GM06990 (cell line): ENCODE measurements at regions not wholly inside any gene's neighbourhood (a gene's known extent, or its start where the extent isn't known, plus 50 kb on each side); places are given as distances from the start of the nearest gene placed in this dataset.

Source experiments
- DNase-seq: peaks from one replicate; pipeline ENCODE4 v3.0.0-alpha.2; 2011; ENCODE audit not compliant: insufficient read length; ENCODE audit errors: extremely low read depth
- H3K27me3 ChIP-seq: replicated peaks from 2 replicates; pipeline ENCODE4 v1.6.0; 2011; ENCODE audit warnings: low read length; ENCODE audit not compliant: control insufficient read depth, insufficient read depth
- H3K36me3 ChIP-seq: 2 replicates; pipeline ENCODE4 v1.5.1; 2011; ENCODE audit warnings: low read length; ENCODE audit not compliant: control insufficient read depth, insufficient read depth
- H3K4me3 ChIP-seq: replicated peaks from 2 replicates; pipeline ENCODE4 v1.5.1; 2011; ENCODE audit warnings: low read depth, mild to moderate bottlenecking, control low read depth, low read length
- TF ChIP-seq, protein P1 (sequence below): IDR thresholded peaks from 2 replicates; pipeline ENCODE4 v1.5.1; 2011; ENCODE audit warnings: low read length, control low read depth, mild to moderate bottlenecking, inconsistent platforms; ENCODE audit not compliant: insufficient read depth, poor library complexity, severe bottlenecking

DNA sequence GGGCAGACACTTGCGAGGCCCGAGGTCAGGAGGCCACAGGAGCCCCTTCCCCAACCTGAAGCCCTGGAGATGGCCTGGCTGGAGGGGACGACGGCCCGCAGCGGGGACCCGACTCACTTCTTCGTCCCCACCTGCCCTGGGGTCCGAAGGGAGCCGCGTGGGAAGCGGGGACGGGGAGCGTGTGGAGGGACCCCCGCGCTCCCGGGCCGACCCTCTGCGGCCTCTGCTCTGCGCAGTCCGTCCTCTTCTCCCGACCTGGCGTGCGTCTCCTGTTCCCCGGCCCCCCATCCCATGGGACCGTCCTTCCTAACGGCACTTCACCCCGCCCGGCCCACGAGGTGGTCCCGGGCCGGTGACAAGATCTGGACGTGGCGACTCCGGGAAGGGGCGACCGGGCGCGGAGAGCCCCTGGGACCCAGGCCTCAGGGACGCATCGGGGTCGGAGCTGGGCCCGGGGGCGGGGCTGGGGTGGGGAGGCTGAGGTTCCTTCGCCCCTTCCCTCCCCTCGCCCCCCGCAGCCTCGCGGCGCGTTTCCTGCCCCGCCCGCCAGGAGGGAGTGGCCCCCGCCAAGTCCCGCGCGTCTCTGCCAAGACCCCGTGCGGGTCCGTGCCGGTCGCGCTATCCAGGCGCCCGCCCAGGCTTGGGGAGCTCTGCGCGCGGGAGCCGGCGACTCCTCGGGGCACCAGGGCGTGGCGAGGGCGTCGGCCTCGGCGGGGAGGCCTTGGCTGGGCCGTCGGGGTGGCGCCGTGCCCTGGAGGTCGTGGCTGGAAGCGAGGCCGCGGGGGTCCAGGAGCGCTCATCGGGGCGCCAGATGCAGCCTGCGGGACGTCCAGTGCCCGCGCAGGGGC lies 97.1 kb downstream of the TNFAIP2 start:
- TF ChIP-seq, protein P1, sequence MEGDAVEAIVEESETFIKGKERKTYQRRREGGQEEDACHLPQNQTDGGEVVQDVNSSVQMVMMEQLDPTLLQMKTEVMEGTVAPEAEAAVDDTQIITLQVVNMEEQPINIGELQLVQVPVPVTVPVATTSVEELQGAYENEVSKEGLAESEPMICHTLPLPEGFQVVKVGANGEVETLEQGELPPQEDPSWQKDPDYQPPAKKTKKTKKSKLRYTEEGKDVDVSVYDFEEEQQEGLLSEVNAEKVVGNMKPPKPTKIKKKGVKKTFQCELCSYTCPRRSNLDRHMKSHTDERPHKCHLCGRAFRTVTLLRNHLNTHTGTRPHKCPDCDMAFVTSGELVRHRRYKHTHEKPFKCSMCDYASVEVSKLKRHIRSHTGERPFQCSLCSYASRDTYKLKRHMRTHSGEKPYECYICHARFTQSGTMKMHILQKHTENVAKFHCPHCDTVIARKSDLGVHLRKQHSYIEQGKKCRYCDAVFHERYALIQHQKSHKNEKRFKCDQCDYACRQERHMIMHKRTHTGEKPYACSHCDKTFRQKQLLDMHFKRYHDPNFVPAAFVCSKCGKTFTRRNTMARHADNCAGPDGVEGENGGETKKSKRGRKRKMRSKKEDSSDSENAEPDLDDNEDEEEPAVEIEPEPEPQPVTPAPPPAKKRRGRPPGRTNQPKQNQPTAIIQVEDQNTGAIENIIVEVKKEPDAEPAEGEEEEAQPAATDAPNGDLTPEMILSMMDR, result no peak
- Histone ChIP-seq H3K27me3 (no peaks in the 10 kb centered on the region; the same call in 1 of the 2 replicates), H3K36me3 (no peaks in the 10 kb centered on the region), H3K4me3 (no peak overlapping the region)
- DNase-seq, result no peak

DNA sequence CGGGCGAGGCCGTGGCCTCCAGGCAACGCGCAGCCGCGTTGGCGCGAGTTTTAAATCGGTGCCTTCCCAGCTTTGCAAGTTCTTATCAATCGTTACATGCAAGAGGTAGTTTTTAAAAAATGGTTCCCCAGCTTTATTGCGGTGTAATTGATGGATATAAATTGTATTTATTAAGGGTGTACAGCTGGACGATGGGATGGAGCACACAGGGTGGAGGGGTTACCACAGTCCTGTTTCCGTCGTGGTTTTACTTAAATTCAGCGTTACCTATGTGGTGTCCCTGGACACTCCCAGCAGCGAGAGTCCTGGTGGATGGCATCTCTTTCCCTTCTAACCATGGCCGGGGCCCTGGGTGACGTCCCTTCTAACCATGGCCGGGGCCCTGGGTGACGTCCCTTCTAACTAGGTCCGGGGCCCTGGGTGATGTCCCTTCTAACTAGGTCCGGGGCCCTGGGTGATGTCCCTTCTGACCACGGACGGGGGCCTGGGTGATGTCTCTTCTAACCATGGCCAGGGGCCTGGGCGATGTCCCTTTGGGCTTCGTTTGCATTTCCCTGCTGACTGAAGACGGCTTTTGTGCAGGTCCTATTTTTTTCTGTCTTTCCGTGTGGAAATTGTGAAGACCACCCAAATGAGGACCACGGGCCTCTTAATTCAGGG lies 97.9 kb downstream of the TNFAIP2 start:
- Histone ChIP-seq H3K27me3 (no peaks in the 10 kb centered on the region; the same call in 1 of the 2 replicates), H3K4me3 (no peak overlapping the region), H3K36me3 (no peaks in the 10 kb centered on the region)
- DNase-seq, result no peak
- TF ChIP-seq, protein P1, result no peak

- no peak for DNase-seq
- Histone ChIP-seq H3K36me3 (no peaks in the 10 kb centered on the region), H3K27me3 (no peaks in the 10 kb centered on the region; the same call in 1 of the 2 replicates), H3K4me3 (no peak overlapping the region)
- TF ChIP-seq, protein P1, result no peak
Measured at GRCh38 chr14:103221781-103222358, 98.6 kb downstream of the TNFAIP2 start.

DNA sequence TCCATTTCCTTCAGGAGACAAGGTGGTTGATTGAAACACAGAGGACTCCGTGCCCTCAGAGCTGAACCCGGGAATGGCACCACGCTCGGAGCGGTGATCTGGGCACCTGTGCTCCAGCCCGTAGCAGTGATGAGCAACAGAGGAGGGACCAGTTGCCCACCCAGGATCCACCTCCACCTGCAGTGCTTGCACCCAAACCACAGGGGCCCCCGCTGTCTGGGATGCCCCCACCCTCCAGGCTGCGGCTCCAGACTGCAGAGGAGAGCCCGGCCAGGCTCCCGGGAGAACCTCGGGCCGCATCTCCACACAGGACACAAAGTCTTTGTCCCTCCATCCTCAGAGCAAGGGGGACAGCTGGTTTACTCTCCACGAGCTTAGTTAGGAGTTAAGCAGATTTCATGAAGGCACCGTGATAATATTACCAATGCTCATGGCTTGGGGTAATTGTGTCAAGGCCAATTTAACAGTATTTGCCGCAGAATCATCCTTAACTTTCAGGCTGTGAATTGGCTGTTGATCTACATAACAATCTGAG lies 100.6 kb downstream of the TNFAIP2 start:
- Histone ChIP-seq H3K27me3 (no peaks in the 10 kb centered on the region; the same call in 1 of the 2 replicates), H3K36me3 (no peaks in the 10 kb centered on the region), H3K4me3 (no peak overlapping the region)
- no peak for DNase-seq
- TF ChIP-seq, protein P1, result no peak

DNA sequence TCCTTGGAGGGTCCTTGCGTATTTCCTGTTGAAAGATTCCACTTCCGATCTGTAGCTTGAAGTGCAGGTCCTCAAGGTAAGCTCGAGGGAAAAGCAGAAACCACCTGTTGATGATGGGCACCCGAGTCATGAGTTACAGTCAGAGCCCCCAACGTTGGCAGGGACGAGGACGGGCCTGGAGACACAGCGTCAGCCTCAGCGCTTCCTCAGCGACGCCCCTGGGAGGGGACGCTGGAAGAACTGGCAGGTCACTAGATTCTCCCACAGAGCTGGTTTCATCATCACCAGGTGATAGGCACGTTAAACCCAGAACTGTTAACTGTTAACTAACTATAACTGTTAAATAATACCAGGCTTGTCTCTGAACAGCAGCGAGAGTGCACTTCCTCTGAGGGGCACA lies 101.8 kb downstream of the TNFAIP2 start:
- TF ChIP-seq, protein P1, result no peak
- Histone ChIP-seq H3K36me3 (no peaks in the 10 kb centered on the region), H3K27me3 (no peaks in the 10 kb centered on the region; the same call in 1 of the 2 replicates), H3K4me3 (no peak overlapping the region)
- DNase-seq, result no peak
